GM23338 (cell line): ENCODE measurements at regions not wholly inside any gene's neighbourhood (a gene's known extent, or its start where the extent isn't known, plus 50 kb on each side); places are given as distances from the start of the nearest gene placed in this dataset.

ENCODE experiments used
- ATAC-seq: fragments of 200-7000 bp; cut with Tn5 transposase; 3 replicates; pipeline ENCODE4 v1.9.1; 2020
- DNase-seq: peaks from one replicate; pipeline ENCODE4 v3.0.0-alpha.2; 2015; ENCODE audit warnings: low spot score
- H2AFZ ChIP-seq: fragments of 200-600 bp; sonication (generic); 2 replicates; pipeline ENCODE4 v1.8.0; 2016; ENCODE audit warnings: antibody characterized with exemption, mild to moderate bottlenecking, moderate library complexity
- H3F3A ChIP-seq: fragments of 200-600 bp; sonication (generic); replicated peaks from 2 replicates; pipeline ENCODE4 v1.8.0; 2017; ENCODE audit warnings: antibody characterized with exemption, mixed run types, low read depth
- H3K27ac ChIP-seq: fragments of 200-600 bp; sonication (generic); 2 replicates; pipeline ENCODE4 v1.6.1; 2016; ENCODE audit warnings: low read depth
- H3K27me3 ChIP-seq: fragments of 200-600 bp; sonication (generic); 2 replicates; pipeline ENCODE4 v1.8.0; 2016; ENCODE audit warnings: mild to moderate bottlenecking, mixed run types, moderate library complexity; ENCODE audit not compliant: insufficient read depth
- H3K36me3 ChIP-seq: fragments of 200-600 bp; sonication (generic); 2 replicates; pipeline ENCODE4 v1.8.0; 2016; ENCODE audit warnings: mild to moderate bottlenecking; ENCODE audit not compliant: insufficient read depth
- H3K4me1 ChIP-seq: fragments of 200-600 bp; sonication (generic); 2 replicates; pipeline ENCODE4 v1.8.0; 2016; ENCODE audit warnings: mild to moderate bottlenecking, moderate library complexity; ENCODE audit not compliant: insufficient read depth
- H3K4me2 ChIP-seq: fragments of 200-600 bp; sonication (generic); 2 replicates; pipeline ENCODE4 v1.7.1; 2017; ENCODE audit warnings: mixed run types
- H3K4me3 ChIP-seq: fragments of 200-600 bp; sonication (generic); 2 replicates; pipeline ENCODE4 v1.6.1; 2016; ENCODE audit warnings: mixed run types
- H3K79me2 ChIP-seq: fragments of 200-600 bp; sonication (generic); replicated peaks from 2 replicates; pipeline ENCODE4 v1.8.0; 2017; ENCODE audit warnings: mild to moderate bottlenecking; ENCODE audit not compliant: insufficient read depth
- H3K9me2 ChIP-seq: fragments of 200-600 bp; sonication (generic); 2 replicates; pipeline ENCODE4 v1.8.0; 2017; ENCODE audit not compliant: insufficient read depth
- H4K20me1 ChIP-seq: fragments of 200-600 bp; sonication (generic); replicated peaks from 2 replicates; pipeline ENCODE4 v1.8.0; 2017; ENCODE audit warnings: mild to moderate bottlenecking; ENCODE audit not compliant: insufficient read depth
- H3K27ac Mint-ChIP-seq: 2 replicates; pipeline ENCODE4 v1.8.0; 2020; ENCODE audit warnings: inconsistent platforms, mild to moderate bottlenecking, moderate library complexity, mixed read lengths
- H3K27me3 Mint-ChIP-seq: 3 replicates; pipeline ENCODE4 v1.8.0; 2022; ENCODE audit warnings: low read depth, mild to moderate bottlenecking, moderate library complexity, mixed read lengths, inconsistent platforms; ENCODE audit not compliant: insufficient read depth, poor library complexity
- H3K36me3 Mint-ChIP-seq: 3 replicates; pipeline ENCODE4 v1.8.0; 2021; ENCODE audit warnings: low read depth, mild to moderate bottlenecking, inconsistent platforms, moderate library complexity, mixed read lengths
- H3K4me1 Mint-ChIP-seq: 3 replicates; pipeline ENCODE4 v1.8.0; 2020; ENCODE audit warnings: mild to moderate bottlenecking, inconsistent platforms, mixed read lengths
- H3K4me3 Mint-ChIP-seq: 3 replicates; pipeline ENCODE4 v1.8.0; 2021; ENCODE audit warnings: moderate library complexity, mild to moderate bottlenecking, inconsistent platforms, mixed read lengths
- H3K9me3 Mint-ChIP-seq: 3 replicates; pipeline ENCODE4 v1.8.0; 2020; ENCODE audit warnings: moderate library complexity, mild to moderate bottlenecking, inconsistent platforms, mixed read lengths
- CREB1 ChIP-seq: fragments of 250-450 bp; sonication (Bioruptor Pico); IDR thresholded peaks from 2 replicates; pipeline ENCODE4 v1.5.0; 2020; ENCODE audit warnings: low read depth, mild to moderate bottlenecking, moderate library complexity
- CTCF ChIP-seq, 2 experiments: fragments of 200-600 bp in 1 of 2; sonication (generic) in 1 of 2; conservative IDR thresholded peaks; 2 replicates each; pipeline versions ENCODE4 v1.5.1 to v1.6.1; 2016 to 2017; ENCODE audit warnings: antibody characterized with exemption in 2 of 2, low read depth in 2 of 2, mild to moderate bottlenecking in 2 of 2, moderate library complexity in 1 of 2
- ETS1 ChIP-seq: IDR thresholded peaks from 2 replicates; pipeline ENCODE4 v1.6.1; 2016; ENCODE audit warnings: antibody characterized with exemption
- EZH2 ChIP-seq: fragments of 200-600 bp; sonication (generic); IDR thresholded peaks from one replicate; pipeline ENCODE4 v1.8.0; 2017; ENCODE audit warnings: antibody characterized with exemption, mild to moderate bottlenecking, low read depth; ENCODE audit not compliant: unreplicated experiment
- EZH2phosphoT487 ChIP-seq: fragments of 200-600 bp; sonication (generic); IDR thresholded peaks from one replicate; pipeline ENCODE4 v1.8.1; 2018; ENCODE audit warnings: antibody characterized with exemption; ENCODE audit not compliant: unreplicated experiment
- JUNB ChIP-seq: IDR thresholded peaks from one replicate; pipeline ENCODE4 v1.6.1; 2016; ENCODE audit warnings: antibody characterized with exemption; ENCODE audit not compliant: unreplicated experiment
- NANOG ChIP-seq: IDR thresholded peaks from 2 replicates; pipeline ENCODE4 v1.6.1; 2016; ENCODE audit warnings: antibody characterized with exemption, borderline replicate concordance
- POLR2AphosphoS5 ChIP-seq: IDR thresholded peaks from 2 replicates; pipeline ENCODE4 v1.6.1; 2016; ENCODE audit warnings: antibody characterized with exemption, low read depth
- STAT1 ChIP-seq: IDR thresholded peaks from one replicate; pipeline ENCODE4 v1.6.1; 2016; ENCODE audit warnings: antibody characterized with exemption; ENCODE audit not compliant: unreplicated experiment
- ZNF114 ChIP-seq: fragments of 250-450 bp; sonication (Bioruptor Pico); IDR thresholded peaks from 2 replicates; pipeline ENCODE4 v1.5.0; 2020; ENCODE audit warnings: mild to moderate bottlenecking, moderate library complexity
- ZNF331 ChIP-seq: fragments of 250-450 bp; sonication (Bioruptor Pico); IDR thresholded peaks from 2 replicates; pipeline ENCODE4 v1.5.0; 2020; ENCODE audit warnings: low read depth, mild to moderate bottlenecking, moderate library complexity
- ZNF462 ChIP-seq: fragments of 250-450 bp; sonication (Bioruptor Pico); IDR thresholded peaks from 2 replicates; pipeline ENCODE4 v1.5.0; 2020; ENCODE audit warnings: mild to moderate bottlenecking, moderate library complexity
- TF ChIP-seq, protein P1 (sequence below): IDR thresholded peaks from one replicate; pipeline ENCODE4 v1.6.1; 2018; ENCODE audit warnings: antibody characterized with exemption; ENCODE audit not compliant: unreplicated experiment

- Mint-ChIP-seq H3K4me3 (no peak overlapping the region), H3K4me1 (peaks cover 8% of the 10 kb centered on the region), H3K27ac (peak overlapping the region; percentile 23; the same call in 1 of the 2 replicates), H3K36me3 (no peaks in the 10 kb centered on the region), H3K9me3 (no peaks in the 10 kb centered on the region), H3K27me3 (no peaks in the 10 kb centered on the region)
- TF ChIP-seq CTCF (conservative IDR thresholded peaks at IDR 0.05; ENCODE audit: low read depth in 2 of 2): no peak
- TF ChIP-seq JUNB: no peak
- no peak for TF ChIP-seq CREB1 (CRISPR knock-in tag)
- TF ChIP-seq NANOG: no peak
- no peak for TF ChIP-seq ZNF331 (CRISPR knock-in tag)
- TF ChIP-seq ZNF114: no peak
- no peak for TF ChIP-seq ZNF462
- TF ChIP-seq POLR2AphosphoS5: no peak
- no peak for TF ChIP-seq ETS1
- TF ChIP-seq EZH2phosphoT487: no peak
- TF ChIP-seq, protein P1, sequence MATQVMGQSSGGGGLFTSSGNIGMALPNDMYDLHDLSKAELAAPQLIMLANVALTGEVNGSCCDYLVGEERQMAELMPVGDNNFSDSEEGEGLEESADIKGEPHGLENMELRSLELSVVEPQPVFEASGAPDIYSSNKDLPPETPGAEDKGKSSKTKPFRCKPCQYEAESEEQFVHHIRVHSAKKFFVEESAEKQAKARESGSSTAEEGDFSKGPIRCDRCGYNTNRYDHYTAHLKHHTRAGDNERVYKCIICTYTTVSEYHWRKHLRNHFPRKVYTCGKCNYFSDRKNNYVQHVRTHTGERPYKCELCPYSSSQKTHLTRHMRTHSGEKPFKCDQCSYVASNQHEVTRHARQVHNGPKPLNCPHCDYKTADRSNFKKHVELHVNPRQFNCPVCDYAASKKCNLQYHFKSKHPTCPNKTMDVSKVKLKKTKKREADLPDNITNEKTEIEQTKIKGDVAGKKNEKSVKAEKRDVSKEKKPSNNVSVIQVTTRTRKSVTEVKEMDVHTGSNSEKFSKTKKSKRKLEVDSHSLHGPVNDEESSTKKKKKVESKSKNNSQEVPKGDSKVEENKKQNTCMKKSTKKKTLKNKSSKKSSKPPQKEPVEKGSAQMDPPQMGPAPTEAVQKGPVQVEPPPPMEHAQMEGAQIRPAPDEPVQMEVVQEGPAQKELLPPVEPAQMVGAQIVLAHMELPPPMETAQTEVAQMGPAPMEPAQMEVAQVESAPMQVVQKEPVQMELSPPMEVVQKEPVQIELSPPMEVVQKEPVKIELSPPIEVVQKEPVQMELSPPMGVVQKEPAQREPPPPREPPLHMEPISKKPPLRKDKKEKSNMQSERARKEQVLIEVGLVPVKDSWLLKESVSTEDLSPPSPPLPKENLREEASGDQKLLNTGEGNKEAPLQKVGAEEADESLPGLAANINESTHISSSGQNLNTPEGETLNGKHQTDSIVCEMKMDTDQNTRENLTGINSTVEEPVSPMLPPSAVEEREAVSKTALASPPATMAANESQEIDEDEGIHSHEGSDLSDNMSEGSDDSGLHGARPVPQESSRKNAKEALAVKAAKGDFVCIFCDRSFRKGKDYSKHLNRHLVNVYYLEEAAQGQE: no peak
- no peak for TF ChIP-seq EZH2
- TF ChIP-seq STAT1: no peak
- no peak overlapping the region for H3K4me3 ChIP-seq
- H3K4me1 ChIP-seq: peaks cover 6% of the 10 kb centered on the region
- no peaks in the 10 kb centered on the region for H3K36me3 ChIP-seq
- H3F3A ChIP-seq: no peaks in the 10 kb centered on the region
- H3K79me2 ChIP-seq: no peaks in the 10 kb centered on the region
- no peak overlapping the region for H3K27ac ChIP-seq
- DNase-seq: no peak
- ATAC-seq: no peak
- no peak overlapping the region for H3K4me2 ChIP-seq
- H3K9me2 ChIP-seq: no peaks in the 10 kb centered on the region
- no peak overlapping the region for H2AFZ ChIP-seq
- no peaks in the 10 kb centered on the region for H4K20me1 ChIP-seq
- no peaks in the 10 kb centered on the region for H3K27me3 ChIP-seq
Measured at GRCh38 chr4:181682367-181683047, 560.7 kb upstream of the TENM3 start.
